Stomach (tissue), 8 donors: ENCODE measurements at regions not wholly inside any gene's neighbourhood (a gene's known extent, or its start where the extent isn't known, plus 50 kb on each side); places are given as distances from the start of the nearest gene placed in this dataset.

Experiments
- DNase-seq, 2 donors: peaks; one replicate each; pipeline versions ENCODE4 v3.0.0 to v3.0.0-alpha.2; 2013 to 2019
- H3K27ac ChIP-seq, 5 donors: fragments of 200-600 bp in 4 of 5; sonication (generic) in 4 of 5; one replicate each; pipeline ENCODE4 v1.5.1; 2013 to 2019; ENCODE audit warnings: mild to moderate bottlenecking in 1 of 5, moderate library complexity in 1 of 5
- H3K27me3 ChIP-seq, 3 donors: fragments of 200-600 bp; sonication (generic); one replicate each; pipeline ENCODE4 v1.5.1; 2017 to 2019; ENCODE audit warnings: mixed run types in 1 of 3
- H3K36me3 ChIP-seq, 4 donors: fragments of 200-600 bp; sonication (generic); 1 replicate in 3 of 4; 2 replicates in 1 of 4; pipeline ENCODE4 v1.5.1; 2016 to 2019
- H3K4me1 ChIP-seq, 4 donors: fragments of 200-600 bp; sonication (generic); one replicate each; pipeline ENCODE4 v1.5.1; 2016 to 2019
- H3K4me3 ChIP-seq, 4 donors: fragments of 200-600 bp; sonication (generic) in 3 of 4; one replicate each; pipeline ENCODE4 v1.5.1; 2016 to 2019; ENCODE audit warnings: mild to moderate bottlenecking in 1 of 4
- H3K9me3 ChIP-seq, 4 donors: fragments of 200-600 bp; sonication (generic); one replicate each; pipeline ENCODE4 v1.5.1; 2016 to 2019
- CTCF ChIP-seq, 7 experiments: fragments of 450-650 bp in 4 of 7; fragments of 200-600 bp in 3 of 7; sonication (generic) in 3 of 7; IDR thresholded peaks; one replicate each; pipeline ENCODE4 v1.5.1; 2016 to 2019; ENCODE audit warnings: antibody characterized with exemption in 7 of 7, control low read depth in 2 of 7, mild to moderate bottlenecking in 1 of 7
- EP300 ChIP-seq: sonication (generic); formaldehyde crosslinking; IDR thresholded peaks from one replicate; pipeline ENCODE4 v1.6.1; 2017; ENCODE audit warnings: antibody characterized with exemption
- POLR2A ChIP-seq, 4 donors: fragments of 450-650 bp; IDR thresholded peaks; one replicate each; pipeline ENCODE4 v1.6.1; 2016; ENCODE audit warnings: antibody characterized with exemption in 4 of 4, control low read depth in 2 of 4, mild to moderate bottlenecking in 1 of 4, moderate library complexity in 1 of 4
- POLR2AphosphoS5 ChIP-seq, 3 donors: sonication (generic); formaldehyde crosslinking; IDR thresholded peaks; one replicate each; pipeline ENCODE4 v1.6.1; 2016; ENCODE audit warnings: antibody characterized with exemption in 3 of 3
- WGBS, 5 donors: extraction: QIAGEN DNeasy Blood & Tissue Kit in 3 of 5; methylation state at CpG; one replicate each; pipeline versions ENCODE4 v1.1.5 to v1.1.7; 2013 to 2018; 5-methylcytosine and 5-hydroxymethylcytosine counted together
- intact Hi-C: fragments of 100-400 bp; cut with DNase I; formaldehyde crosslinking; loops from one replicate; pipeline ENCODE4 v1.15.1; 2023; ENCODE audit warnings: low total_unique reads
- donor health status: healthy with polysubstance abuse.
- donor health status: Bipolar disorder and iron deficiency.
- donor health status: healthy.

- peak in 1 of 2 donors; percentile 64 for DNase-seq
- Histone ChIP-seq H3K4me3 (no peak overlapping the region), H3K9me3 (no peaks in the 10 kb centered on the region), H3K36me3 (no peaks in the 10 kb centered on the region), H3K27me3 (no peaks in the 10 kb centered on the region), H3K27ac (peak overlapping the region in 2 of 5 donors; percentile 81 to 83), H3K4me1 (peaks cover 12 to 41% (median 27%) of the 10 kb centered on the region in 4 donors)
- intact Hi-C loops = no loop called here
- TF ChIP-seq CTCF (IDR thresholded peaks at IDR 0.05) (no peak), POLR2AphosphoS5 (IDR thresholded peaks at IDR 0.05) (no peak), POLR2A (IDR thresholded peaks at IDR 0.05) (no peak), EP300 (no peak)
- 53 to 63% (median 60%) methylated on average over 3 to 4 of the region's 4 CpGs for WGBS, 5 donors
Observed at GRCh38 chr12:116432314-116432750, 126.8 kb upstream of the MAP1LC3B2 start.

GRCh38 chr12:116433249-116433648, 125.9 kb upstream of the MAP1LC3B2 start:
- TF ChIP-seq POLR2A (IDR thresholded peaks at IDR 0.05) (no peak), CTCF (IDR thresholded peaks at IDR 0.05) (no peak), POLR2AphosphoS5 (IDR thresholded peaks at IDR 0.05) (no peak), EP300 (no peak)
- no peaks in the 10 kb centered on the region for H3K9me3 ChIP-seq
- DNase-seq = no peak
- H3K4me1 ChIP-seq = peaks cover 12 to 41% (median 28%) of the 10 kb centered on the region in 4 donors
- H3K4me3 ChIP-seq = no peak overlapping the region
- peak overlapping the region in 3 of 5 donors; percentile 25 to 83 (median 81) for H3K27ac ChIP-seq
- intact Hi-C loops = no loop called here
- WGBS, 5 donors = 69 to 83% (median 78%) methylated on average over 5 of the region's 5 CpGs
- H3K27me3 ChIP-seq = no peaks in the 10 kb centered on the region
- no peaks in the 10 kb centered on the region for H3K36me3 ChIP-seq

- H3K9me3 ChIP-seq = no peaks in the 10 kb centered on the region
- intact Hi-C loops = no loop called here
- DNase-seq = peak; percentile 75 to 91
- H3K4me1 ChIP-seq = peaks cover 12 to 41% (median 28%) of the 10 kb centered on the region in 4 donors
- peak overlapping the region; percentile 25 to 83 (median 76) for H3K27ac ChIP-seq
- TF ChIP-seq CTCF (IDR thresholded peaks at IDR 0.05) = no peak
- TF ChIP-seq POLR2AphosphoS5 (IDR thresholded peaks at IDR 0.05) = peak; percentile 81 to 96 (median 95)
- peak; percentile 88 for TF ChIP-seq EP300
- whole genome bisulfite sequencing, 5 donors = 11 to 23% (median 13%) methylated on average over 17 of the region's 17 CpGs
- H3K36me3 ChIP-seq = no peaks in the 10 kb centered on the region
- H3K4me3 ChIP-seq = peak overlapping the region in 3 of 4 donors; percentile 12 to 26 (median 18)
- no peaks in the 10 kb centered on the region for H3K27me3 ChIP-seq
Observed at GRCh38 chr12:116434155-116435011, 124.8 kb upstream of the MAP1LC3B2 start.

- Histone ChIP-seq H3K4me1 (peaks cover 12 to 41% (median 28%) of the 10 kb centered on the region in 4 donors), H3K9me3 (no peaks in the 10 kb centered on the region), H3K4me3 (no peak overlapping the region), H3K27ac (peak overlapping the region in 1 of 5 donors; percentile 30), H3K36me3 (no peaks in the 10 kb centered on the region), H3K27me3 (no peaks in the 10 kb centered on the region)
- no peak for DNase-seq
- TF ChIP-seq POLR2AphosphoS5 (IDR thresholded peaks at IDR 0.05) (no peak), CTCF (IDR thresholded peaks at IDR 0.05) (no peak), POLR2A (IDR thresholded peaks at IDR 0.05) (no peak), EP300 (no peak)
- intact Hi-C loops = no loop called here
- 83 to 92% (median 88%) methylated on average over 3 of the region's 3 CpGs for WGBS, 5 donors
Observed at GRCh38 chr12:116435984-116436383, 123.2 kb upstream of the MAP1LC3B2 start.
